Spinal cord (tissue), 10 donors: ENCODE measurements at regions not wholly inside any gene's neighbourhood (a gene's known extent, or its start where the extent isn't known, plus 50 kb on each side); places are given as distances from the start of the nearest gene placed in this dataset. TPM values are rescaled to one million over a fixed set of nuclear protein-coding genes. Genes with fewer than 3 reads are reported as not detected.

Experiments
- DNase-seq, 6 donors: peaks; one replicate each; pipeline versions ENCODE4 v3.0.0 to v3.0.0-alpha.2; 2013 to 2015; ENCODE audit warnings: low spot score in 6 of 6, low read depth in 4 of 6
- H3K27ac ChIP-seq: one replicate; pipeline ENCODE4 v1.5.1; 2013; ENCODE audit warnings: low read depth, low read length, control low read depth
- H3K27me3 ChIP-seq: one replicate; pipeline ENCODE4 v1.6.1; 2013; ENCODE audit warnings: low read length; ENCODE audit not compliant: control insufficient read depth, insufficient read depth
- H3K36me3 ChIP-seq: one replicate; pipeline ENCODE4 v1.6.1; 2013; ENCODE audit warnings: low read length; ENCODE audit not compliant: control insufficient read depth, insufficient read depth
- H3K4me1 ChIP-seq: one replicate; pipeline ENCODE4 v1.6.1; 2013; ENCODE audit warnings: low read length; ENCODE audit not compliant: control insufficient read depth, insufficient read depth
- H3K4me3 ChIP-seq: one replicate; pipeline ENCODE4 v1.5.1; 2013; ENCODE audit warnings: low read depth, low read length, control low read depth
- H3K9me3 ChIP-seq: one replicate; pipeline ENCODE4 v1.6.1; 2013; ENCODE audit warnings: low read length; ENCODE audit not compliant: control insufficient read depth, insufficient read depth
- WGBS: methylation state at CpG from one replicate; pipeline ENCODE4 v1.1.5; 2013; ENCODE audit warnings: missing lambda C conversion rate; ENCODE audit not compliant: insufficient coverage; 5-methylcytosine and 5-hydroxymethylcytosine counted together
- small RNA-seq: library from RNA; depleted of rRNA; stranded (forward); fragments of <200 nt; gene quantifications from one replicate; pipeline ENCODE3, GENCODE V24; 2014; ENCODE audit warnings: low replicate concordance
- donor health status: healthy.

DNA sequence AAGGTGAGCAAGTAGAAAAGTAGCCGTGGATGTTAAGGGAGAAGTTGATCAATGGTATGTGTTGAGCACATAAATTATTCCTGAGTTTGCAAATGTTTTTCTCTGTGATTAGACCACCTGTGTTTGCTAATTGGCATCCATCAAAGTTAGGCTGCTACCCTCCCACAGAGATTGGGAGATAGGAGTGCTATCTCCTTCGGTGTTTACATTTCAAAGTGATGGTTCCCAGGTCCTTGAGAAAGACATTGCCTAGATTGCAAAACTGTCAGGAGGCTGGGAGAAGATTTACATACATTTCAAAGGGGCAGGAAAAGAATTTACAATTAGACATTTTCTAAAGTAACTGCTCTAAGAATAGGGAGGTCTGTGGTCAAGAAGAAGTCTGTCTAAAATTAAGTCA, 54.3 kb upstream of the CNTNAP4 start:
- DNase-seq, result no peak
- Histone ChIP-seq H3K27ac (no peak overlapping the region), H3K27me3 (no peaks in the 10 kb centered on the region), H3K4me3 (no peak overlapping the region), H3K36me3 (no peaks in the 10 kb centered on the region), H3K4me1 (no peaks in the 10 kb centered on the region), H3K9me3 (no peaks in the 10 kb centered on the region)
- 33% methylated on average over 1 of the region's 2 CpGs for WGBS

GRCh38 chr16:76226011-76226410, 51.2 kb upstream of the CNTNAP4 start:
- Histone ChIP-seq H3K27ac (no peak overlapping the region), H3K4me3 (no peak overlapping the region), H3K36me3 (no peaks in the 10 kb centered on the region), H3K9me3 (no peaks in the 10 kb centered on the region), H3K27me3 (no peaks in the 10 kb centered on the region), H3K4me1 (no peaks in the 10 kb centered on the region)
- DNase-seq, result no peak
- WGBS, result 91% methylated on average over 10 of the region's 14 CpGs

DNA sequence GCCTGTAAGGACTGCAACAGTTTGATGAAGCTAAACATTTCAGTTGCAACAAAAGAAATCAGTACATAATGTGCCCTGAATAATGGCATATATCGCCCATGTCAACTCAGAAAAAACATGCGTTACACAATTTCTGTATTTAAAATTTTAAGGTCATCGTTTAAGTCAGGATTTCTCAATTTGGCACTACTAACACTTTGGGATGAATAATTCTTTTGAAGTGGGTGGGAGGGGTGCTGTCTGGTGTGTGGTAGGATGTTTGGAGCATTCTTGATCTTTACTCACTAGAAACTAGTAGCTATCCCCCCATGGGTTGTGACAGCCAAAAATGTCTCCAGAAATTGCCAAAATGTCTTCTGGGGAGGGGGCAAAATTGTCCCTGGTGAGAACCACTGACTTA, 50.7 kb upstream of the CNTNAP4 start:
- Histone ChIP-seq H3K36me3 (no peaks in the 10 kb centered on the region), H3K27ac (no peak overlapping the region), H3K9me3 (no peaks in the 10 kb centered on the region), H3K27me3 (no peaks in the 10 kb centered on the region), H3K4me1 (no peaks in the 10 kb centered on the region), H3K4me3 (no peak overlapping the region)
- no peak for DNase-seq
- WGBS, result 100% methylated on average over 1 of the region's 3 CpGs

Small RNA genes in the stretch of these regions (small RNA-seq; reads per million reads assigned to genes)
- gene RNA5SP430, result not detected
